IMR-90 (cell line): ENCODE measurements at regions not wholly inside any gene's neighbourhood (a gene's known extent, or its start where the extent isn't known, plus 50 kb on each side); places are given as distances from the start of the nearest gene placed in this dataset.

Source experiments
- ATAC-seq: fragments of 200-7000 bp; cut with Tn5 transposase; 2 replicates; pipeline ENCODE4 v1.9.1; 2020; ENCODE audit warnings: low read depth, mild to moderate bottlenecking, moderate library complexity
- BruUV-seq: library from RNA; stranded (reverse); fragments of 400-500 nt; replicated peaks from 2 replicates; lab custom pipeline; 2021; lab: Mats Ljungman, UMichigan
- CTCF ChIA-PET: fragments of 300-600 bp; formaldehyde crosslinking; extraction: SDS; loops from one replicate; lab custom pipeline; 2021; ENCODE audit warnings: antibody characterized with exemption; lab: Yijun Ruan, JAX
- POLR2A ChIA-PET: fragments of 300-600 bp; sonication (Branson Sonifier 250); formaldehyde crosslinking; loops from one replicate; lab custom pipeline; 2022; ENCODE audit warnings: antibody characterized with exemption; ENCODE audit not compliant: unreplicated experiment; lab: Charles Lee
- DNase-seq: peaks from one replicate; pipeline ENCODE4 v3.0.0; 2013
- H2AFZ ChIP-seq: replicated peaks from 2 replicates; pipeline ENCODE3; 2013; ENCODE audit warnings: low read length, mild to moderate bottlenecking; ENCODE audit not compliant: poor library complexity
- H2AK5ac ChIP-seq: 2 replicates; pipeline ENCODE4 v1.6.1; 2013; ENCODE audit warnings: low read depth, low read length, inconsistent platforms
- H2AK9ac ChIP-seq: replicated peaks from 2 replicates; pipeline ENCODE3; 2013; ENCODE audit warnings: mild to moderate bottlenecking, low read depth, low read length, moderate library complexity; ENCODE audit not compliant: poor library complexity
- H2BK120ac ChIP-seq: 2 replicates; pipeline ENCODE4 v1.6.1; 2013; ENCODE audit warnings: low read depth, low read length, inconsistent platforms
- H2BK15ac ChIP-seq: 3 replicates; pipeline ENCODE4 v1.6.1; 2013; ENCODE audit warnings: low read depth, low read length, inconsistent platforms
- H2BK20ac ChIP-seq: 2 replicates; pipeline ENCODE4 v1.6.1; 2013; ENCODE audit warnings: low read depth, mild to moderate bottlenecking, inconsistent platforms, low read length, moderate library complexity
- H2BK5ac ChIP-seq: 2 replicates; pipeline ENCODE4 v1.6.1; 2013; ENCODE audit warnings: mild to moderate bottlenecking, low read depth, low read length, inconsistent platforms; ENCODE audit not compliant: poor library complexity, severe bottlenecking
- H3K14ac ChIP-seq: replicated peaks from 2 replicates; pipeline ENCODE4 v1.6.1; 2013; ENCODE audit warnings: low read depth, low read length, inconsistent platforms
- H3K18ac ChIP-seq: 2 replicates; pipeline ENCODE4 v1.6.1; 2013; ENCODE audit warnings: low read depth, low read length, control low read depth
- H3K23ac ChIP-seq: 2 replicates; pipeline ENCODE4 v1.6.1; 2013; ENCODE audit warnings: low read depth, low read length, inconsistent platforms
- H3K27ac ChIP-seq: 2 replicates; pipeline ENCODE4 v1.5.1; 2013; ENCODE audit warnings: mild to moderate bottlenecking, control low read depth, low read length; ENCODE audit not compliant: insufficient read depth
- H3K27me3 ChIP-seq: 2 replicates; pipeline ENCODE4 v1.6.1; 2013; ENCODE audit warnings: low read length; ENCODE audit not compliant: control insufficient read depth, insufficient read depth
- H3K36me3 ChIP-seq: 2 replicates; pipeline ENCODE4 v1.6.1; 2013; ENCODE audit warnings: low read length, mixed read lengths; ENCODE audit not compliant: control insufficient read depth, insufficient read depth
- H3K4ac ChIP-seq: 2 replicates; pipeline ENCODE4 v1.6.1; 2013; ENCODE audit warnings: low read depth, low read length, inconsistent platforms
- H3K4me1 ChIP-seq: 2 replicates; pipeline ENCODE4 v1.6.1; 2013; ENCODE audit warnings: low read length, mixed read lengths; ENCODE audit not compliant: control insufficient read depth, insufficient read depth
- H3K4me2 ChIP-seq: 2 replicates; pipeline ENCODE4 v1.6.1; 2013; ENCODE audit warnings: low read depth, mild to moderate bottlenecking, control low read depth, low read length, moderate library complexity
- H3K4me3 ChIP-seq: 2 replicates; pipeline ENCODE4 v1.5.1; 2013; ENCODE audit warnings: low read depth, mild to moderate bottlenecking, control low read depth, low read length, moderate library complexity; ENCODE audit not compliant: insufficient read depth
- H3K56ac ChIP-seq: 2 replicates; pipeline ENCODE4 v1.6.1; 2013; ENCODE audit warnings: low read length, inconsistent platforms; ENCODE audit not compliant: insufficient read depth; ENCODE audit errors: extremely low read depth
- H3K79me1 ChIP-seq, 2 experiments: 2 replicates each; pipeline ENCODE4 v1.6.1; 2013; ENCODE audit warnings: low read length in 2 of 2, inconsistent platforms in 1 of 2, low read depth in 1 of 2
- H3K9ac ChIP-seq: 2 replicates; pipeline ENCODE4 v1.6.1; 2013; ENCODE audit warnings: low read depth, low read length, control low read depth
- H3K9me1 ChIP-seq: 2 replicates; pipeline ENCODE4 v1.6.1; 2013; ENCODE audit warnings: low read length, inconsistent platforms; ENCODE audit not compliant: insufficient read depth
- H3K9me3 ChIP-seq: 2 replicates; pipeline ENCODE4 v1.6.1; 2013; ENCODE audit warnings: low read length; ENCODE audit not compliant: control insufficient read depth, insufficient read depth
- H4K20me1 ChIP-seq: 2 replicates; pipeline ENCODE4 v1.6.1; 2013; ENCODE audit warnings: low read length, inconsistent platforms; ENCODE audit not compliant: insufficient read depth
- H4K5ac ChIP-seq: 2 replicates; pipeline ENCODE4 v1.6.1; 2013; ENCODE audit warnings: mild to moderate bottlenecking, low read depth, low read length, control low read depth
- H4K8ac ChIP-seq, 2 experiments: 2 replicates each; pipeline ENCODE4 v1.6.1; 2013; ENCODE audit warnings: low read depth in 2 of 2, low read length in 2 of 2, control low read depth in 1 of 2, inconsistent platforms in 1 of 2
- H4K91ac ChIP-seq: 2 replicates; pipeline ENCODE4 v1.6.1; 2013; ENCODE audit warnings: low read depth, low read length, inconsistent platforms; ENCODE audit not compliant: insufficient read depth
- BHLHE40 ChIP-seq: fragments of 150-350 bp; IDR thresholded peaks from 2 replicates; pipeline ENCODE4 v1.6.1; 2016; ENCODE audit warnings: mild to moderate bottlenecking, low read depth, low read length
- CEBPB ChIP-seq: IDR thresholded peaks from 2 replicates; pipeline ENCODE4 v1.6.1; 2012; ENCODE audit warnings: low read depth, low read length, improper control_type of control experiment
- CHD1 ChIP-seq: IDR thresholded peaks from 2 replicates; pipeline ENCODE4 v1.6.1; 2012; ENCODE audit warnings: low read depth, low read length, improper control_type of control experiment
- CTCF ChIP-seq: conservative IDR thresholded peaks from 2 replicates; pipeline ENCODE4 v1.5.1; 2012; ENCODE audit warnings: mild to moderate bottlenecking, low read depth, low read length, improper control_type of control experiment
- ELK1 ChIP-seq: fragments of 150-350 bp; IDR thresholded peaks from 2 replicates; pipeline ENCODE4 v1.6.1; 2016; ENCODE audit warnings: low read depth, mild to moderate bottlenecking, low read length, moderate library complexity, borderline replicate concordance
- FOS ChIP-seq: fragments of 150-350 bp; IDR thresholded peaks from 2 replicates; pipeline ENCODE4 v1.6.1; 2016; ENCODE audit warnings: low read depth, low read length
- MAFK ChIP-seq: IDR thresholded peaks from 2 replicates; pipeline ENCODE4 v1.6.1; 2012; ENCODE audit warnings: low read depth, low read length, improper control_type of control experiment
- MAZ ChIP-seq: IDR thresholded peaks from 2 replicates; pipeline ENCODE4 v1.6.1; 2012; ENCODE audit warnings: low read depth, mild to moderate bottlenecking, low read length, improper control_type of control experiment, moderate library complexity, borderline replicate concordance
- MXI1 ChIP-seq: IDR thresholded peaks from 2 replicates; pipeline ENCODE4 v1.6.1; 2012; ENCODE audit warnings: low read depth, mild to moderate bottlenecking, low read length, moderate library complexity, borderline replicate concordance
- NFE2L2 ChIP-seq: fragments of 150-350 bp; IDR thresholded peaks from 2 replicates; pipeline ENCODE4 v1.6.1; 2016; ENCODE audit warnings: low read depth, mild to moderate bottlenecking, low read length
- POLR2A ChIP-seq: IDR thresholded peaks from 2 replicates; pipeline ENCODE4 v1.6.1; 2012; ENCODE audit warnings: mild to moderate bottlenecking, low read depth, low read length
- RAD21 ChIP-seq: IDR thresholded peaks from 2 replicates; pipeline ENCODE4 v1.6.1; 2012; ENCODE audit warnings: low read length, improper control_type of control experiment
- RCOR1 ChIP-seq: IDR thresholded peaks from 2 replicates; pipeline ENCODE4 v1.6.1; 2012; ENCODE audit warnings: mild to moderate bottlenecking, low read length, improper control_type of control experiment; ENCODE audit not compliant: insufficient replicate concordance
- RFX5 ChIP-seq: IDR thresholded peaks from 2 replicates; pipeline ENCODE4 v1.8.0; 2012; ENCODE audit warnings: low read depth, mild to moderate bottlenecking, low read length, moderate library complexity
- SMC3 ChIP-seq: fragments of 150-350 bp; IDR thresholded peaks from 2 replicates; pipeline ENCODE4 v1.6.1; 2016; ENCODE audit warnings: low read depth, mild to moderate bottlenecking, antibody characterized with exemption, low read length, moderate library complexity
- USF2 ChIP-seq: fragments of 150-350 bp; IDR thresholded peaks from 2 replicates; pipeline ENCODE4 v1.6.1; 2017; ENCODE audit warnings: mild to moderate bottlenecking, antibody characterized with exemption, low read length, low read depth
- WGBS, 2 experiments: methylation state at CpG; one replicate each; pipeline versions ENCODE4 v1.1.5 to v1.1.7; 2013; ENCODE audit warnings: missing lambda C conversion rate in 2 of 2; ENCODE audit not compliant: insufficient read length in 1 of 2; ENCODE audit errors: extremely low coverage in 2 of 2; 5-methylcytosine and 5-hydroxymethylcytosine counted together
- dilution Hi-C: fragments of 300-500 bp; cut with HindIII; formaldehyde crosslinking; loops from one replicate; pipeline ENCODE4 v1.14.3; 2018; ENCODE audit warnings: low sequenced_read_pairs; ENCODE audit not compliant: unreplicated experiment
- in situ Hi-C: fragments of 300-500 bp; cut with MboI; formaldehyde crosslinking; loops from 3 replicates; pipeline ENCODE4 v1.14.3; 2019; ENCODE audit warnings: low sequenced_read_pairs, inconsistent platforms, mixed read lengths
- intact Hi-C: fragments of 100-400 bp; cut with micrococcal nuclease; formaldehyde crosslinking; loops from 2 replicates; pipeline ENCODE4 v1.10.0; 2022

GRCh38 chr18:75624869-75625268, 197.4 kb upstream of the SMIM21 start:
- no peak overlapping the region for H3K4ac ChIP-seq
- TF ChIP-seq RCOR1: no peak
- no peak for TF ChIP-seq SMC3
- no peak for TF ChIP-seq POLR2A
- TF ChIP-seq MAZ: no peak
- no peak for TF ChIP-seq CTCF
- no peak for TF ChIP-seq USF2
- TF ChIP-seq ELK1: no peak
- no peak for TF ChIP-seq CHD1
- no peak for TF ChIP-seq MXI1
- TF ChIP-seq MAFK: no peak
- TF ChIP-seq CEBPB: no peak
- TF ChIP-seq RFX5: no peak
- TF ChIP-seq RAD21: no peak
- no peak for TF ChIP-seq NFE2L2
- no peak for TF ChIP-seq FOS
- TF ChIP-seq BHLHE40: no peak
- H3K56ac ChIP-seq: no peak overlapping the region
- no peak overlapping the region for H3K4me3 ChIP-seq
- BruUV-seq: no TSS peak
- no peak overlapping the region for H4K8ac ChIP-seq
- in situ Hi-C loops (no loop called here), dilution Hi-C loops (no loop called here), intact Hi-C loops (no loop called here)
- H2BK120ac ChIP-seq: no peak overlapping the region
- H3K23ac ChIP-seq: no peak overlapping the region
- no peak overlapping the region for H3K18ac ChIP-seq
- no peaks in the 10 kb centered on the region for H3K36me3 ChIP-seq
- 80% methylated on average over 2 of the region's 5 CpGs; no CpG with 5 or more reads in 1 of the 2 experiments for WGBS, 2 experiments
- ChIA-PET POLR2A (no interaction called here), CTCF (interaction anchor here (1.2 kb wide), 1 partner anchor 9 kb away, joined by 3 read pairs; no protein-coding TSS in a partner anchor)
- DNase-seq (no peak), ATAC-seq (no peak)
- no peak overlapping the region for H4K5ac ChIP-seq
- H3K4me2 ChIP-seq: no peak overlapping the region
- H3K27ac ChIP-seq: no peak overlapping the region
- no peaks in the 10 kb centered on the region for H4K20me1 ChIP-seq
- no peak overlapping the region for H2AFZ ChIP-seq
- no peak overlapping the region for H3K14ac ChIP-seq
- H2AK5ac ChIP-seq: no peak overlapping the region
- no peaks in the 10 kb centered on the region for H3K27me3 ChIP-seq
- H3K9me1 ChIP-seq: no peaks in the 10 kb centered on the region
- no peak overlapping the region for H3K9ac ChIP-seq
- no peaks in the 10 kb centered on the region for H3K4me1 ChIP-seq
- no peaks in the 10 kb centered on the region; the same call in 1 of the 2 replicates for H3K9me3 ChIP-seq
- no peak overlapping the region for H2BK5ac ChIP-seq
- H4K91ac ChIP-seq: no peak overlapping the region
- H3K79me1 ChIP-seq: no peaks in the 10 kb centered on the region
- H2BK15ac ChIP-seq: no peak overlapping the region
- H2BK20ac ChIP-seq: no peak overlapping the region
- no peak overlapping the region for H2AK9ac ChIP-seq
